Esophagus squamous epithelium (tissue), 4 donors: ENCODE measurements at regions not wholly inside any gene's neighbourhood (a gene's known extent, or its start where the extent isn't known, plus 50 kb on each side); places are given as distances from the start of the nearest gene placed in this dataset.

Experiments
- CTCF ChIP-seq, 6 experiments: fragments of 450-650 bp in 4 of 6; fragments of 200-600 bp in 2 of 6; sonication (generic) in 2 of 6; IDR thresholded peaks; one replicate each; pipeline ENCODE4 v1.5.1; 2016 to 2019; ENCODE audit warnings: antibody characterized with exemption in 6 of 6, mild to moderate bottlenecking in 4 of 6, moderate library complexity in 4 of 6
- POLR2A ChIP-seq, 4 donors: fragments of 450-650 bp; IDR thresholded peaks; one replicate each; pipeline ENCODE4 v1.6.1; 2017; ENCODE audit warnings: antibody characterized with exemption in 4 of 4, mild to moderate bottlenecking in 4 of 4, moderate library complexity in 3 of 4

GRCh38 chr14:98374136-98374535 is 897.9 kb downstream of the BCL11B start:
- TF ChIP-seq CTCF (IDR thresholded peaks at IDR 0.05), result no peak
- TF ChIP-seq POLR2A (IDR thresholded peaks at IDR 0.05), result no peak
